DMS153 treated with DMSO at 0.1 percent for 48 hours (cell line): ENCODE measurements at regions not wholly inside any gene's neighbourhood (a gene's known extent, or its start where the extent isn't known, plus 50 kb on each side); places are given as distances from the start of the nearest gene placed in this dataset.
A peak's percentile ranks its signal among the peaks of the same experiment; 100 is the strongest.
"Not testable (repeated sequence)": the region's sequence is repeated elsewhere in the genome, so short reads cannot be mapped to it uniquely, and the experiment has no call there.

Experiments
- DNase-seq: peaks from one replicate; lab custom pipeline; 2025; ENCODE audit not compliant: unreplicated experiment; lab: John Stamatoyannopoulos, UW

DNA sequence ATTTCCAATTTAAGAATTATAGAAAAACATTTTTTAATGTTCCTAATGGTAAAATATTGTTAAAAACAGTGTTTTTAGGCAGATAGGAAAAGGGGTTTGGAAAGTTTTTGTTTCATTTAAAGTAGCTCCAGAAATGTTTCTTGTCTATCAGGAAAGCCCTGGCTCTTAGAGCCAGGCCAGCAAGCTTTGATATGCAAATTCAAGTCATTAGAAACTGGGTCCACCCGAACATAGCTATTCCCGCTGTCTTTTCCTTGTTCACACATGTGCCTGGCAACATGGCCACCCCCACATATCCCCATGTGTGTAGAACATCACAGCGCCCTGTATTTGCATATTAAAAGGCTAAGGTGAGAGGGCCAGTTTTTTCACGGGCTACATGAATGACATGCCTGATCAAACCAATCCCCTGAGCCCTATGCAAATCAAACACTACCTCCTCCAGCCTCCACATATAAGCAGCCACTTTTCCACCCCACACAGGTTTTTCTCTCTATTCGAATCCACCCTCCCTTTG is 925.3 kb upstream of the CDH10 start:
- no peak for DNase-seq

- no peak for DNase-seq
Observed at GRCh38 chr5:25568989-25569625, 924.3 kb upstream of the CDH10 start.

GRCh38 chr5:25568294-25568693 is 923.5 kb upstream of the CDH10 start:
- DNase-seq, result no peak

DNA sequence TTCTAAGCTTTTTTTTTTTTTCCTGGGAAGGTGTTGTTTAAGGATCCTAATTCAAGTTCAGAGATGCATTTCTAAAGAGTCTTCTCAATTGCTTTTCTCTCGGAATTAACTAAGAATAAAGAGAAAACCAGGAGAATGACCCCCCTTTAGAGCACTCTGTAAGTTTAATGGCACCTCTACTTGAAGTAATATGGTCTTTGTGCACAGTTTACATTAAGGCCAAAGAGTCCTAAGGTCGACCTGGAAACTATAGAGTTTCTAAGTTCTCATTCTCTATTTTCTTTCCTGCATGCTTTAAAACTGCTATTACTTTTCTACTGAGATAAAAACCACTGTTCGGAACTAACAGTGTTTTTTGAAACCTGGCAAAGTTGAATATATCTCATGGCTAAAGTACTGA is 923.1 kb upstream of the CDH10 start:
- no peak for DNase-seq

DNA sequence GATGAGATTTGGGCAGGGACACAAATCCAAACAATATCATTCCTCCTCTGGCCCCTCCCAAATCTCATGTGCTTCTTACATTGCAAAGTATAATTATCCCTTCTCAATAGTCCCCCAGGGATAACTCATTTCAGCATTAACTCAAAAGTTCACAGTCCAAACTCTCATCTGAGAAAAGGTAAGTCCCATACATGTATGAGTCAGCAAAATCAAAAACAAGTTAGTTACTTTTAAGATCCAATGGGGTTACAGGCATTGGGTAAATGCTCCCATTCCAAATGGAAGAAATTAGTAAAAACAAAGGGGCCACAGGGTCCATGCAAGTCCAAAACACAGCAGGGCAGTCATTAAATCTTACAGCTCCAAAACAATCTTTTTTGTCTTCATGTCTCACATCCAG is 917.9 kb upstream of the CDH10 start:
- DNase-seq, result no peak

GRCh38 chr5:25554077-25554476 is 909.3 kb upstream of the CDH10 start:
- no peak for DNase-seq

DNA sequence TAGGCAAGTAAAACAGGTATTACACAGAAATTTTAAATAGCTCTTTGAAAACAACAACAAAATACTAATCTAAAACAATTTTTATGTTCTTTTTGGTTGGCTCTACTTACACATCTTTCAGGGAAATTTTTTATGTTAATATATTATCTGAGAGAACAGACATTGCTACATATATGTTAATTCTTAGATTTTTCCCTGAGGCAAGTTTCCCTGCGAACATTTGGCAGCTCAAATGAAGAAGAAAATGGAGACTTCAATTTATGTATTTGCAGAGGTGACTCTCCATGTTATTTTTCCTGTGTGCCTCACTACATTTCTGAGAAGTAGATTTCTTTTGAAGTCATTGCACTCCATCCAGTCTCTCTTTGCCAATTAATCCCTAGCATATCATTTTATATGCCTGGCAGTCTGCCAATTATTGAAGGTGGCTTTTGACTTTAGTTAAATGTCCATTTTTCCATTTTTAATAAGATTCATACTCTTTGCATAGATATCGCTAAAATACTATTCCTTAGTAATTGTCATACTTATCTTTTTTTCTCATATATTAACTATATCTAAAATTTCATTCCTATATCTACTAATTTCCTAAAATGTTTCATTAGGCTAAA is 908.2 kb upstream of the CDH10 start:
- DNase-seq, result no peak

GRCh38 chr5:25550793-25551192 is 906.0 kb upstream of the CDH10 start:
- no peak for DNase-seq

- DNase-seq, result peak; percentile 53
Observed at GRCh38 chr5:25544652-25545249, 900.0 kb upstream of the CDH10 start.

- no peak for DNase-seq
Observed at GRCh38 chr5:25540628-25541027, 895.9 kb upstream of the CDH10 start.

DNA sequence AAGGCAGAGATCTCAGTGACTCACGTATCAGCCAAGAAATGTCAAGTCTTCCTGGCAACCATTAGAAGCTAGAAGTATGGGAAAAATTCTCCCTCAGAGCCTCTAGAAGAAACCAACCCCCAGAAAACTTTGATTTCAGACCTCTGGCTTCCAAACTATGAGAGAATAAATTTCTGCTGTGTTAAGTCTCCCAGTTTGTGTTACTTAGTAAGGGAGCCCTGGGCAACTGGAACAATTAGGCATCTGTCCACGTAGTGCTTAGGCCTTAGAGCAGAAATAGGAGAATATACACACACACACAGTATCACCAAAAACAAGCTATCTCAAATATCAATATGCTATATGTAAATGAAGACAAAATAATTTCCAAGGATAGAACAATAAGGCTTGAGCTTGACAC is 894.8 kb upstream of the CDH10 start:
- DNase-seq, result no peak

DNA sequence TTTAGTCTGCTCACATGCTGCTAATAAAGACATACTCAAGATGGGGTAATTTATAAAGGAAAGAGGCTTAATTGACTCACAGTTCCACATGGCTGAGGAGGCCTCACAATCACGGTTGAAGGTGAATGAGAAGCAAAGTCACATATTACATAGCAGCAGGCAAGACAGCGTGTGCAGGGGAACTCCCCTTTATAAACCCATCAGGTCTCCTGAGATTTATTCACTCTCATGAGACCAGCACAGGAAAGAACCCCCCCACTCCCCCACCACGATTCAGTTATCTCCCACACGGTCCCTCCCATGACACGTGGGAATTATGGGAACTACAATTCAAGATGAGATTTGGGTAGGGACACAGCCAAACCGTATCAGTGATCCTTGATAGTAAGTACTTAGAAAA is 891.7 kb upstream of the CDH10 start:
- not testable (repeated sequence) for DNase-seq

- DNase-seq, result no peak
Observed at GRCh38 chr5:25516141-25516540, 871.4 kb upstream of the CDH10 start.

- no peak for DNase-seq
Observed at GRCh38 chr5:25515525-25515924, 870.7 kb upstream of the CDH10 start.

DNA sequence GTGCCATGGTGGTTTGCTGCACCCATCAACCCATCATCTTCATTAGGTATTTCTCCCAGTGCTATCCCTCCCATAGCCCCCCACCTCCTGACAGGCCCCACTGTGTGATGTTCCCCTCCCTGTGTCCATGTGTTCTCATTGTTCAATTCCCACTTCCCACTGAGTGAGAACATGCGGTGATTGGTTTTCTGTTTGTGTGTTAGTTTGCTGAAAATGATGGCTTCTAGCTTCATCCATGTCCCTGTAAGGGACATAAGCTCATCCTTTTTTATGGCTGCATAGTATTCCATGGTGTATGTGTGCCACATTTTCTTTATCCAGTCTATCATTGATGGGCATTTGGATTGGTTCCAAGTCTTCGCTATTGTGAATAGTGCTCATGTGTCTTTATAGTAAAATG is 865.9 kb upstream of the CDH10 start:
- DNase-seq, result not testable (repeated sequence)

DNA sequence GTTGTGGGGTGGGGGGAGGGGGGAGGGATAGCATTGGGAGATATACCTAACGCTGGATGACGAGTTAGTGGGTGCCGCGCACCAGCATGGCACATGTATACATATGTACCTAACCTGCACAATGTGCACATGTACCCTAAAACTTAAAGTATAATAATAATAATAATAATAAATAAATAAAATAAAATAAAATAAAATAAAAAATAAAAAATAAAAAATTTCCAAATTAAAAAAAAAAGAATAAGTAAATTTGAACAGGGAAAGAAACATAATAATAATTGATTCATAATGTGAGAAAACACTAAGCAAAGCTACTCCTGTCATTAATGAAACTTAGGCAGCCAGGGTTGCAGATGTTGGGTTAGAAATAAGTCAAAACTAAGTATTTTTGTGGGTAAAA is 863.2 kb upstream of the CDH10 start:
- not testable (repeated sequence) for DNase-seq

- no peak for DNase-seq
Observed at GRCh38 chr5:25500635-25501034, 855.9 kb upstream of the CDH10 start.

- DNase-seq, result no peak
Observed at GRCh38 chr5:25489834-25490538, 845.2 kb upstream of the CDH10 start.

GRCh38 chr5:25488119-25488518 is 843.3 kb upstream of the CDH10 start:
- DNase-seq, result no peak

- DNase-seq, result no peak
Observed at GRCh38 chr5:25484391-25484790, 839.6 kb upstream of the CDH10 start.

DNA sequence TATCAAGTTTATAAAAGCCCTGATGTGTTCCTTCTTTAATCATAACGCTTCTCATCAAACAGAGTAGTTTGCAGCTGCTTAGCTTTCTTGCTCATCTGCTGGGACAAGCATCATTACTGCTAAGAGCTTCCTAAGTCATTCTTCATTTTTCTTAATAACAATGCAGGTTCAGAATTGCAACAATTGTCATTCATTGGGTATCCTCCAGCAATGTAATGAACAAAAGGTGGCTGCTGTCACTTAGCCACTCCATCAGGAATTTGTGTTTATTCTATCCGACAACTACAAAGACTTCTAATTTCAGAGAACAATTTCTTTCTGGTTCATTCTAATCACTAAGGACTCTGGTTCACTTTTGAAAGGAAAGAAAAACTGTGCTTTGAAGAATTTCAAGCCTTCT is 836.7 kb upstream of the CDH10 start:
- no peak for DNase-seq

DNA sequence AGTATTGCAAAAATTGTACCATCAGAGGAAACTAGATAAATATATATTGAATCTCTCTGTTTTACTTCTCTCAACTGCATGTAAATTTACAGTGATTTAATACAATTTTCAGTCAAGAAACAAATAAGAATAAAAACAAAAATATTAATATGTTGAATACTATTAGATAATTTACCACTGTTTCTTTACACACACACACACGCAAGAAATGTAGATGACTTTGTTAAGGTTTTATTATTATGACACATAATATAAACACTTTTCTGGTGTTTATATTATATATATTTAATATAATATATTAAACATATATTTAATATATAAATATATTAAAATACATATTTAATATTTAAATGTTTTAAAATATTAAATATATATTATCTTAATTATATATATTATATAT is 814.3 kb upstream of the CDH10 start:
- no peak for DNase-seq
